ENCODE measurements at regions not wholly inside any gene's neighbourhood (a gene's known extent, or its start where the extent isn't known, plus 50 kb on each side); places are given as distances from the start of the nearest gene placed in this dataset. TPM values are rescaled to one million over a fixed set of nuclear protein-coding genes. Genes with fewer than 3 reads are reported as not detected.

Small RNA genes in the stretch of these regions (small RNA-seq; reads per million reads assigned to genes)
- gene AL158209.2 (ENCODE audit: low replicate concordance) (not detected), gene RF00017 (ENCODE audit: low replicate concordance) (not detected), gene RNU6-15P (ENCODE audit: low replicate concordance) (not detected)

All from skin of body (tissue), 1 donor.